Hematopoietic multipotent progenitor cell (in vitro differentiated cells): ENCODE measurements at regions not wholly inside any gene's neighbourhood (a gene's known extent, or its start where the extent isn't known, plus 50 kb on each side); places are given as distances from the start of the nearest gene placed in this dataset.
"Not testable (repeated sequence)": the region's sequence is repeated elsewhere in the genome, so short reads cannot be mapped to it uniquely, and the experiment has no call there.

Experiments used
- DNase-seq, 3 donors: peaks; one replicate each; pipeline ENCODE4 v3.0.0-alpha.2; 2011 to 2015; ENCODE audit warnings: low read depth in 2 of 3, low spot score in 2 of 3

GRCh38 chr5:121426153-121426552 is 425.5 kb upstream of the FTMT start:
- no peak for DNase-seq

- DNase-seq: no peak
Observed at GRCh38 chr5:121429761-121430160, 421.9 kb upstream of the FTMT start.

- no peak for DNase-seq
Observed at GRCh38 chr5:121430538-121430937, 421.1 kb upstream of the FTMT start.

- DNase-seq: no peak
Observed at GRCh38 chr5:121445511-121445910, 406.2 kb upstream of the FTMT start.

- DNase-seq: no peak
Observed at GRCh38 chr5:121462441-121462840, 389.2 kb upstream of the FTMT start.

GRCh38 chr5:121471222-121471621 is 380.5 kb upstream of the FTMT start:
- not testable (repeated sequence) for DNase-seq

- DNase-seq: no peak
Observed at GRCh38 chr5:121478636-121479035, 373.0 kb upstream of the FTMT start.

GRCh38 chr5:121479337-121479736 is 372.3 kb upstream of the FTMT start:
- DNase-seq: no peak

- DNase-seq: no peak
Observed at GRCh38 chr5:121485281-121485680, 366.4 kb upstream of the FTMT start.

- not testable (repeated sequence) for DNase-seq
Observed at GRCh38 chr5:121485999-121486398, 365.7 kb upstream of the FTMT start.

GRCh38 chr5:121489972-121490371 is 361.7 kb upstream of the FTMT start:
- no peak for DNase-seq

GRCh38 chr5:121497176-121497575 is 354.5 kb upstream of the FTMT start:
- DNase-seq: no peak

- DNase-seq: no peak
Observed at GRCh38 chr5:121500310-121500709, 351.4 kb upstream of the FTMT start.

- DNase-seq: peak in 2 of 3 donors; percentile 0 to 30
Observed at GRCh38 chr5:121503111-121503840, 348.4 kb upstream of the FTMT start.

GRCh38 chr5:121516997-121517396 is 334.7 kb upstream of the FTMT start:
- DNase-seq: no peak

- DNase-seq: no peak
Observed at GRCh38 chr5:121525706-121526105, 326.0 kb upstream of the FTMT start.

GRCh38 chr5:121526908-121527307 is 324.8 kb upstream of the FTMT start:
- DNase-seq: no peak

GRCh38 chr5:121533814-121534213 is 317.9 kb upstream of the FTMT start:
- no peak for DNase-seq

GRCh38 chr5:121550989-121551388 is 300.7 kb upstream of the FTMT start:
- no peak for DNase-seq

- no peak for DNase-seq
Observed at GRCh38 chr5:121559832-121560231, 291.9 kb upstream of the FTMT start.

GRCh38 chr5:121572061-121572460 is 279.6 kb upstream of the FTMT start:
- no peak for DNase-seq

- no peak for DNase-seq
Observed at GRCh38 chr5:121573721-121574382, 277.8 kb upstream of the FTMT start.
